OCI-LY1 (cell line): ENCODE measurements at regions not wholly inside any gene's neighbourhood (a gene's known extent, or its start where the extent isn't known, plus 50 kb on each side); places are given as distances from the start of the nearest gene placed in this dataset.

ENCODE experiments used
- EZH2 ChIP-seq: fragments of 200-600 bp; sonication (generic), shearing (Covaris generic); IDR thresholded peaks from 2 replicates; pipeline ENCODE4 v1.8.0; 2017; ENCODE audit warnings: borderline replicate concordance, mixed run types, mild to moderate bottlenecking, antibody characterized with exemption, low read length, moderate library complexity, mixed read lengths
- TF ChIP-seq, protein P1 (sequence below): fragments of 200-600 bp; sonication (generic), shearing (Covaris generic); IDR thresholded peaks from 2 replicates; pipeline ENCODE4 v1.5.1; 2017; ENCODE audit warnings: mild to moderate bottlenecking, antibody characterized with exemption, low read length, moderate library complexity, mixed read lengths

DNA sequence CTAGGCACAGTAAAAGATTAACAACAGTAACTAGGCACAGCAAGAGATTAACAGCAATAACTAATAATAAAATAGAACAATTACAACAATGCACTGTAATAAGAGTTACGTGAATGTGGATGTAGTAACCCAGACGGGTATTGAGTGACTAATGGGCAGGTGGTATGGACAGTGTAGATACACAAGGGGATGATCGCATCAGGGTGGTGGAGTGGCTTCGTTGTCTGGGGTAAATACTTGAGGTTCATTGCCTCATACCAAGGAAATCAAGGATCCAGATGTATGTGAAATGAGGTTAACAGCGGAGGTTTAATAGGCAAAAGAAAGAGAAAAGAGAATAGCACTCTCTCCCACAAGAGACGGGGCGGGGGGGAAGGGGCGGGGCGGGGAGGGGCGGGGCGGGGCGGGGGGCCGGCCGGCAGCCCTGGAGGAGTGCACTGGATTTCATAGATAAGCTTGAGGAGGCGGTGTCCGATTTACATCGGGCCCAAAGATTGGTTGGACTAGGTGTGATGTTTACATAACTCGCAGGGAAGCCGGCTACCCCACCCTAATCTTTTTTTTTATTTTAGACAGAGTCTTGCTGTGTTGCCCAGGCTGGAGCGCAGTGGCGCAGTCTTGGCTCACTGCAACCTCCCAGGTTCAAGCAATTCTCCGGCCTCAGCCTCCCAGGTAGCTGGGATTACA, 106.3 kb downstream of the KCTD15 start:
- TF ChIP-seq, protein P1, sequence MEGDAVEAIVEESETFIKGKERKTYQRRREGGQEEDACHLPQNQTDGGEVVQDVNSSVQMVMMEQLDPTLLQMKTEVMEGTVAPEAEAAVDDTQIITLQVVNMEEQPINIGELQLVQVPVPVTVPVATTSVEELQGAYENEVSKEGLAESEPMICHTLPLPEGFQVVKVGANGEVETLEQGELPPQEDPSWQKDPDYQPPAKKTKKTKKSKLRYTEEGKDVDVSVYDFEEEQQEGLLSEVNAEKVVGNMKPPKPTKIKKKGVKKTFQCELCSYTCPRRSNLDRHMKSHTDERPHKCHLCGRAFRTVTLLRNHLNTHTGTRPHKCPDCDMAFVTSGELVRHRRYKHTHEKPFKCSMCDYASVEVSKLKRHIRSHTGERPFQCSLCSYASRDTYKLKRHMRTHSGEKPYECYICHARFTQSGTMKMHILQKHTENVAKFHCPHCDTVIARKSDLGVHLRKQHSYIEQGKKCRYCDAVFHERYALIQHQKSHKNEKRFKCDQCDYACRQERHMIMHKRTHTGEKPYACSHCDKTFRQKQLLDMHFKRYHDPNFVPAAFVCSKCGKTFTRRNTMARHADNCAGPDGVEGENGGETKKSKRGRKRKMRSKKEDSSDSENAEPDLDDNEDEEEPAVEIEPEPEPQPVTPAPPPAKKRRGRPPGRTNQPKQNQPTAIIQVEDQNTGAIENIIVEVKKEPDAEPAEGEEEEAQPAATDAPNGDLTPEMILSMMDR = no peak
- TF ChIP-seq EZH2 = no peak
